ENCODE measurements at regions not wholly inside any gene's neighbourhood (a gene's known extent, or its start where the extent isn't known, plus 50 kb on each side); places are given as distances from the start of the nearest gene placed in this dataset.

GRCh38 chr11:80327956-80328614 is 887.3 kb upstream of the TENM4 start:
- TF ChIP-seq CTCF (IDR thresholded peaks at IDR 0.05) (no peak), POLR2A (IDR thresholded peaks at IDR 0.05) (no peak)

Data from adrenal gland (tissue), 5 donors.